Uterus (tissue), 2 donors: ENCODE measurements at regions not wholly inside any gene's neighbourhood (a gene's known extent, or its start where the extent isn't known, plus 50 kb on each side); places are given as distances from the start of the nearest gene placed in this dataset.

Experiments used
- POLR2A ChIP-seq, 2 donors: fragments of 450-650 bp; IDR thresholded peaks; one replicate each; pipeline ENCODE4 v1.6.1; 2016; ENCODE audit warnings: antibody characterized with exemption in 2 of 2, mild to moderate bottlenecking in 1 of 2, moderate library complexity in 1 of 2
- TF ChIP-seq, protein P1 (sequence below), 4 experiments: fragments of 200-600 bp in 2 of 4; fragments of 450-650 bp in 2 of 4; sonication (generic) in 2 of 4; IDR thresholded peaks; one replicate each; pipeline ENCODE4 v1.5.1; 2016 to 2019; ENCODE audit warnings: antibody characterized with exemption in 4 of 4, mild to moderate bottlenecking in 2 of 4, moderate library complexity in 1 of 4

DNA sequence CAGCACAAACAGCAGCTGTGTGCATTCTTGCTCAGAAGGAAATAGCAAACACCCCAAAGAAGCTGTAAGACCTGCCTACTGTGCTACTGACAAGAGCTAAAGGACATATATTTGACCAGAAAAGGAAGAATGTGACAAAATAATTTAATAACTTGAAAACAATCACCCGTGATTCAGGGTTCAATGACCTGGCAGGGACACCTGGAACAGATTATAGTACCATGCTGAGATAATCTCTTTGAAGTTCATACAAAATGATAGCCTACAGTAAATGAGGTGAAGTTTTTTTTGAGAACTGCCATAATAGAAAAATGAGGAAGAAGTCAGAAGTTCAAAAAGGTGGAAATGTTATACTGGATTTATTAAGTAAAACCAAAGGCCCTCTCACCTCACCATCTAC is 324.8 kb upstream of the GULP1 start:
- TF ChIP-seq POLR2A (IDR thresholded peaks at IDR 0.05), result no peak
- TF ChIP-seq, protein P1, sequence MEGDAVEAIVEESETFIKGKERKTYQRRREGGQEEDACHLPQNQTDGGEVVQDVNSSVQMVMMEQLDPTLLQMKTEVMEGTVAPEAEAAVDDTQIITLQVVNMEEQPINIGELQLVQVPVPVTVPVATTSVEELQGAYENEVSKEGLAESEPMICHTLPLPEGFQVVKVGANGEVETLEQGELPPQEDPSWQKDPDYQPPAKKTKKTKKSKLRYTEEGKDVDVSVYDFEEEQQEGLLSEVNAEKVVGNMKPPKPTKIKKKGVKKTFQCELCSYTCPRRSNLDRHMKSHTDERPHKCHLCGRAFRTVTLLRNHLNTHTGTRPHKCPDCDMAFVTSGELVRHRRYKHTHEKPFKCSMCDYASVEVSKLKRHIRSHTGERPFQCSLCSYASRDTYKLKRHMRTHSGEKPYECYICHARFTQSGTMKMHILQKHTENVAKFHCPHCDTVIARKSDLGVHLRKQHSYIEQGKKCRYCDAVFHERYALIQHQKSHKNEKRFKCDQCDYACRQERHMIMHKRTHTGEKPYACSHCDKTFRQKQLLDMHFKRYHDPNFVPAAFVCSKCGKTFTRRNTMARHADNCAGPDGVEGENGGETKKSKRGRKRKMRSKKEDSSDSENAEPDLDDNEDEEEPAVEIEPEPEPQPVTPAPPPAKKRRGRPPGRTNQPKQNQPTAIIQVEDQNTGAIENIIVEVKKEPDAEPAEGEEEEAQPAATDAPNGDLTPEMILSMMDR (IDR thresholded peaks at IDR 0.05), result no peak
